GM23338 (cell line): ENCODE measurements at regions not wholly inside any gene's neighbourhood (a gene's known extent, or its start where the extent isn't known, plus 50 kb on each side); places are given as distances from the start of the nearest gene placed in this dataset.

ENCODE experiments used
- ATAC-seq: fragments of 200-7000 bp; cut with Tn5 transposase; 3 replicates; pipeline ENCODE4 v1.9.1; 2020
- DNase-seq: peaks from one replicate; pipeline ENCODE4 v3.0.0-alpha.2; 2015; ENCODE audit warnings: low spot score
- H2AFZ ChIP-seq: fragments of 200-600 bp; sonication (generic); 2 replicates; pipeline ENCODE4 v1.8.0; 2016; ENCODE audit warnings: antibody characterized with exemption, mild to moderate bottlenecking, moderate library complexity
- H3F3A ChIP-seq: fragments of 200-600 bp; sonication (generic); replicated peaks from 2 replicates; pipeline ENCODE4 v1.8.0; 2017; ENCODE audit warnings: antibody characterized with exemption, mixed run types, low read depth
- H3K27ac ChIP-seq: fragments of 200-600 bp; sonication (generic); 2 replicates; pipeline ENCODE4 v1.6.1; 2016; ENCODE audit warnings: low read depth
- H3K27me3 ChIP-seq: fragments of 200-600 bp; sonication (generic); 2 replicates; pipeline ENCODE4 v1.8.0; 2016; ENCODE audit warnings: mild to moderate bottlenecking, mixed run types, moderate library complexity; ENCODE audit not compliant: insufficient read depth
- H3K36me3 ChIP-seq: fragments of 200-600 bp; sonication (generic); 2 replicates; pipeline ENCODE4 v1.8.0; 2016; ENCODE audit warnings: mild to moderate bottlenecking; ENCODE audit not compliant: insufficient read depth
- H3K4me1 ChIP-seq: fragments of 200-600 bp; sonication (generic); 2 replicates; pipeline ENCODE4 v1.8.0; 2016; ENCODE audit warnings: mild to moderate bottlenecking, moderate library complexity; ENCODE audit not compliant: insufficient read depth
- H3K4me2 ChIP-seq: fragments of 200-600 bp; sonication (generic); 2 replicates; pipeline ENCODE4 v1.7.1; 2017; ENCODE audit warnings: mixed run types
- H3K4me3 ChIP-seq: fragments of 200-600 bp; sonication (generic); 2 replicates; pipeline ENCODE4 v1.6.1; 2016; ENCODE audit warnings: mixed run types
- H3K79me2 ChIP-seq: fragments of 200-600 bp; sonication (generic); replicated peaks from 2 replicates; pipeline ENCODE4 v1.8.0; 2017; ENCODE audit warnings: mild to moderate bottlenecking; ENCODE audit not compliant: insufficient read depth
- H3K9me2 ChIP-seq: fragments of 200-600 bp; sonication (generic); 2 replicates; pipeline ENCODE4 v1.8.0; 2017; ENCODE audit not compliant: insufficient read depth
- H4K20me1 ChIP-seq: fragments of 200-600 bp; sonication (generic); replicated peaks from 2 replicates; pipeline ENCODE4 v1.8.0; 2017; ENCODE audit warnings: mild to moderate bottlenecking; ENCODE audit not compliant: insufficient read depth
- H3K27ac Mint-ChIP-seq: 2 replicates; pipeline ENCODE4 v1.8.0; 2020; ENCODE audit warnings: inconsistent platforms, mild to moderate bottlenecking, moderate library complexity, mixed read lengths
- H3K27me3 Mint-ChIP-seq: 3 replicates; pipeline ENCODE4 v1.8.0; 2022; ENCODE audit warnings: low read depth, mild to moderate bottlenecking, moderate library complexity, mixed read lengths, inconsistent platforms; ENCODE audit not compliant: insufficient read depth, poor library complexity
- H3K36me3 Mint-ChIP-seq: 3 replicates; pipeline ENCODE4 v1.8.0; 2021; ENCODE audit warnings: low read depth, mild to moderate bottlenecking, inconsistent platforms, moderate library complexity, mixed read lengths
- H3K4me1 Mint-ChIP-seq: 3 replicates; pipeline ENCODE4 v1.8.0; 2020; ENCODE audit warnings: mild to moderate bottlenecking, inconsistent platforms, mixed read lengths
- H3K4me3 Mint-ChIP-seq: 3 replicates; pipeline ENCODE4 v1.8.0; 2021; ENCODE audit warnings: moderate library complexity, mild to moderate bottlenecking, inconsistent platforms, mixed read lengths
- H3K9me3 Mint-ChIP-seq: 3 replicates; pipeline ENCODE4 v1.8.0; 2020; ENCODE audit warnings: moderate library complexity, mild to moderate bottlenecking, inconsistent platforms, mixed read lengths
- CTCF ChIP-seq, 2 experiments: fragments of 200-600 bp in 1 of 2; sonication (generic) in 1 of 2; conservative IDR thresholded peaks; 2 replicates each; pipeline versions ENCODE4 v1.5.1 to v1.6.1; 2016 to 2017; ENCODE audit warnings: antibody characterized with exemption in 2 of 2, low read depth in 2 of 2, mild to moderate bottlenecking in 2 of 2, moderate library complexity in 1 of 2
- JUNB ChIP-seq: IDR thresholded peaks from one replicate; pipeline ENCODE4 v1.6.1; 2016; ENCODE audit warnings: antibody characterized with exemption; ENCODE audit not compliant: unreplicated experiment
- NANOG ChIP-seq: IDR thresholded peaks from 2 replicates; pipeline ENCODE4 v1.6.1; 2016; ENCODE audit warnings: antibody characterized with exemption, borderline replicate concordance
- ZNF114 ChIP-seq: fragments of 250-450 bp; sonication (Bioruptor Pico); IDR thresholded peaks from 2 replicates; pipeline ENCODE4 v1.5.0; 2020; ENCODE audit warnings: mild to moderate bottlenecking, moderate library complexity
- ZNF331 ChIP-seq: fragments of 250-450 bp; sonication (Bioruptor Pico); IDR thresholded peaks from 2 replicates; pipeline ENCODE4 v1.5.0; 2020; ENCODE audit warnings: low read depth, mild to moderate bottlenecking, moderate library complexity
- ZNF462 ChIP-seq: fragments of 250-450 bp; sonication (Bioruptor Pico); IDR thresholded peaks from 2 replicates; pipeline ENCODE4 v1.5.0; 2020; ENCODE audit warnings: mild to moderate bottlenecking, moderate library complexity

- TF ChIP-seq ZNF462, result peak; percentile 70
- TF ChIP-seq ZNF331 (CRISPR knock-in tag), result no peak
- peak; percentile 49; the same call in 1 of the 2 replicates for TF ChIP-seq NANOG
- TF ChIP-seq JUNB, result no peak
Measured at GRCh38 chr12:77477907-77478533, 352.7 kb upstream of the NAV3 start (continued).

- H4K20me1 ChIP-seq, result no peaks in the 10 kb centered on the region
- no peaks in the 10 kb centered on the region for H3K27me3 ChIP-seq
- no peak for DNase-seq
- H3K27me3 Mint-ChIP-seq, result no peaks in the 10 kb centered on the region
- H3K27ac Mint-ChIP-seq, result no peak overlapping the region
- no peak overlapping the region for H3K4me3 Mint-ChIP-seq
- no peaks in the 10 kb centered on the region for H3K79me2 ChIP-seq
- H3F3A ChIP-seq, result no peaks in the 10 kb centered on the region
- peaks cover 2% of the 10 kb centered on the region; the same call in 1 of the 3 replicates for H3K4me1 Mint-ChIP-seq
- H3K4me2 ChIP-seq, result no peak overlapping the region
- TF ChIP-seq ZNF462 (no peak), NANOG (no peak), CTCF (conservative IDR thresholded peaks at IDR 0.05; ENCODE audit: low read depth in 2 of 2) (no peak), ZNF114 (CRISPR knock-in tag) (no peak)
- H3K9me3 Mint-ChIP-seq, result no peaks in the 10 kb centered on the region
- no peak overlapping the region for H3K27ac ChIP-seq
- 0 out of 2 replicates have a peak, but pooled peaks cover 3% of the 10 kb centered on the region for H3K9me2 ChIP-seq
- no peak overlapping the region for H3K4me3 ChIP-seq
- H3K36me3 Mint-ChIP-seq, result no peaks in the 10 kb centered on the region
- ATAC-seq, result no peak
- peaks cover 9% of the 10 kb centered on the region; the same call in 1 of the 2 replicates for H3K4me1 ChIP-seq
- H2AFZ ChIP-seq, result no peak overlapping the region
- no peaks in the 10 kb centered on the region for H3K36me3 ChIP-seq
Measured at GRCh38 chr12:77471801-77472200, 358.9 kb upstream of the NAV3 start.
